Lower leg skin (tissue), 3 donors: ENCODE measurements at regions not wholly inside any gene's neighbourhood (a gene's known extent, or its start where the extent isn't known, plus 50 kb on each side); places are given as distances from the start of the nearest gene placed in this dataset.

Source experiments
- POLR2A ChIP-seq, 2 donors: fragments of 450-650 bp; IDR thresholded peaks; one replicate each; pipeline ENCODE4 v1.6.1; 2016 to 2017; ENCODE audit warnings: antibody characterized with exemption in 2 of 2, mild to moderate bottlenecking in 1 of 2, moderate library complexity in 1 of 2
- TF ChIP-seq, protein P1 (sequence below), 3 donors: fragments of 450-650 bp; IDR thresholded peaks; one replicate each; pipeline ENCODE4 v1.5.1; 2016; ENCODE audit warnings: antibody characterized with exemption in 3 of 3, mild to moderate bottlenecking in 3 of 3, moderate library complexity in 2 of 3

GRCh38 chr9:19517202-19517942, 108.6 kb downstream of the ACER2 start:
- TF ChIP-seq, protein P1, sequence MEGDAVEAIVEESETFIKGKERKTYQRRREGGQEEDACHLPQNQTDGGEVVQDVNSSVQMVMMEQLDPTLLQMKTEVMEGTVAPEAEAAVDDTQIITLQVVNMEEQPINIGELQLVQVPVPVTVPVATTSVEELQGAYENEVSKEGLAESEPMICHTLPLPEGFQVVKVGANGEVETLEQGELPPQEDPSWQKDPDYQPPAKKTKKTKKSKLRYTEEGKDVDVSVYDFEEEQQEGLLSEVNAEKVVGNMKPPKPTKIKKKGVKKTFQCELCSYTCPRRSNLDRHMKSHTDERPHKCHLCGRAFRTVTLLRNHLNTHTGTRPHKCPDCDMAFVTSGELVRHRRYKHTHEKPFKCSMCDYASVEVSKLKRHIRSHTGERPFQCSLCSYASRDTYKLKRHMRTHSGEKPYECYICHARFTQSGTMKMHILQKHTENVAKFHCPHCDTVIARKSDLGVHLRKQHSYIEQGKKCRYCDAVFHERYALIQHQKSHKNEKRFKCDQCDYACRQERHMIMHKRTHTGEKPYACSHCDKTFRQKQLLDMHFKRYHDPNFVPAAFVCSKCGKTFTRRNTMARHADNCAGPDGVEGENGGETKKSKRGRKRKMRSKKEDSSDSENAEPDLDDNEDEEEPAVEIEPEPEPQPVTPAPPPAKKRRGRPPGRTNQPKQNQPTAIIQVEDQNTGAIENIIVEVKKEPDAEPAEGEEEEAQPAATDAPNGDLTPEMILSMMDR (IDR thresholded peaks at IDR 0.05) = no peak
- no peak for TF ChIP-seq POLR2A (IDR thresholded peaks at IDR 0.05)
